Activated CD4-positive, alpha-beta T cell treated with anti-CD3 and anti-CD28 coated beads, Interleukin-2, amount 50 U/mL, for 4 hours (primary cell): ENCODE measurements at regions not wholly inside any gene's neighbourhood (a gene's known extent, or its start where the extent isn't known, plus 50 kb on each side); places are given as distances from the start of the nearest gene placed in this dataset.

ENCODE experiments used
- DNase-seq, 2 experiments: peaks; one replicate each; pipeline ENCODE4 v3.0.0-alpha.2; 2020

- no peak for DNase-seq
Measured at GRCh38 chr1:114219172-114219868, 65.7 kb upstream of the SYT6 start.

- no peak for DNase-seq
Measured at GRCh38 chr1:114218361-114219171, 64.9 kb upstream of the SYT6 start.

GRCh38 chr1:114216431-114217173 is 62.9 kb upstream of the SYT6 start:
- no peak for DNase-seq

- no peak for DNase-seq
Measured at GRCh38 chr1:114215436-114215835, 61.8 kb upstream of the SYT6 start.

GRCh38 chr1:114214016-114214415 is 60.3 kb upstream of the SYT6 start:
- no peak for DNase-seq

- DNase-seq = no peak
Measured at GRCh38 chr1:114209971-114210370, 56.3 kb upstream of the SYT6 start.

GRCh38 chr1:114208714-114209113 is 55.0 kb upstream of the SYT6 start:
- no peak for DNase-seq

GRCh38 chr1:114208106-114208505 is 54.4 kb upstream of the SYT6 start:
- DNase-seq = no peak

- DNase-seq = no peak
Measured at GRCh38 chr1:114207635-114208034, 54.0 kb upstream of the SYT6 start.

GRCh38 chr1:114206392-114206791 is 52.7 kb upstream of the SYT6 start:
- DNase-seq = no peak

- DNase-seq = no peak
Measured at GRCh38 chr1:114203595-114204128, 50.0 kb upstream of the SYT6 start.
